ENCODE measurements at regions not wholly inside any gene's neighbourhood (a gene's known extent, or its start where the extent isn't known, plus 50 kb on each side); places are given as distances from the start of the nearest gene placed in this dataset.
"Not testable (repeated sequence)": the region's sequence is repeated elsewhere in the genome, so short reads cannot be mapped to it uniquely, and the experiment has no call there.

- DNase-seq: no peak
These were observed 61.1 kb upstream of the SEM1 start for GRCh38 chr7:96770758-96771157.

- DNase-seq: no peak
These were observed 62.6 kb upstream of the SEM1 start for GRCh38 chr7:96772139-96772694.

GRCh38 chr7:96773483-96773882, 63.8 kb upstream of the SEM1 start:
- no peak for DNase-seq

GRCh38 chr7:96774358-96774757, 64.7 kb upstream of the SEM1 start:
- DNase-seq: no peak

GRCh38 chr7:96775046-96775445, 65.4 kb upstream of the SEM1 start:
- no peak for DNase-seq

GRCh38 chr7:96778263-96778662, 68.6 kb upstream of the SEM1 start:
- no peak for DNase-seq

GRCh38 chr7:96781919-96782318, 72.3 kb upstream of the SEM1 start:
- no peak for DNase-seq

GRCh38 chr7:96782686-96783298, 73.1 kb upstream of the SEM1 start:
- not testable (repeated sequence) for DNase-seq

- DNase-seq: no peak
These were observed 75.0 kb upstream of the SEM1 start for GRCh38 chr7:96784597-96784996.

GRCh38 chr7:96786261-96786997, 76.8 kb upstream of the SEM1 start:
- DNase-seq: no peak

GRCh38 chr7:96786998-96787395, 77.4 kb upstream of the SEM1 start:
- no peak for DNase-seq

- no peak for DNase-seq
These were observed 80.3 kb upstream of the SEM1 start for GRCh38 chr7:96789914-96790313.

GRCh38 chr7:96792115-96792514, 82.5 kb upstream of the SEM1 start:
- DNase-seq: no peak

GRCh38 chr7:96794063-96794462, 84.4 kb upstream of the SEM1 start:
- DNase-seq: no peak

GRCh38 chr7:96800122-96800521, 90.5 kb upstream of the SEM1 start:
- no peak for DNase-seq

GRCh38 chr7:96800824-96801223, 91.2 kb upstream of the SEM1 start:
- DNase-seq: no peak

GRCh38 chr7:96819111-96819700, 109.6 kb upstream of the SEM1 start:
- no peak for DNase-seq

- not testable (repeated sequence) for DNase-seq
These were observed 111.5 kb upstream of the SEM1 start for GRCh38 chr7:96821131-96821530.

GRCh38 chr7:96822824-96823223, 113.2 kb upstream of the SEM1 start:
- no peak for DNase-seq

- DNase-seq: no peak
These were observed 113.6 kb upstream of the SEM1 start for GRCh38 chr7:96823274-96823673.

GRCh38 chr7:96824686-96825085, 115.0 kb upstream of the SEM1 start:
- DNase-seq: no peak

- DNase-seq: no peak
These were observed 115.6 kb upstream of the SEM1 start for GRCh38 chr7:96825285-96825684.

GRCh38 chr7:96826089-96826488, 116.4 kb upstream of the SEM1 start:
- DNase-seq: no peak

- no peak for DNase-seq
These were observed 118.1 kb upstream of the SEM1 start for GRCh38 chr7:96827701-96828100.
